SHP77 treated with DMSO at 0.1 percent for 48 hours (cell line): ENCODE measurements at regions not wholly inside any gene's neighbourhood (a gene's known extent, or its start where the extent isn't known, plus 50 kb on each side); places are given as distances from the start of the nearest gene placed in this dataset.

ENCODE experiments used
- DNase-seq: peaks from one replicate; lab custom pipeline; 2025; lab: John Stamatoyannopoulos, UW

GRCh38 chr4:161005746-161006145 lies 1158.1 kb downstream of the FSTL5 start:
- no peak for DNase-seq

- no peak for DNase-seq
Observed at GRCh38 chr4:161008527-161008926, 1155.3 kb downstream of the FSTL5 start.

- no peak for DNase-seq
Observed at GRCh38 chr4:161010227-161010626, 1153.6 kb downstream of the FSTL5 start.
